SK-N-SH treated with all-trans-retinoic acid at 6 μM for 48 hours (cell line): ENCODE measurements at regions not wholly inside any gene's neighbourhood (a gene's known extent, or its start where the extent isn't known, plus 50 kb on each side); places are given as distances from the start of the nearest gene placed in this dataset.

Source experiments
- ATAC-seq: fragments of 200-7000 bp; cut with Tn5 transposase; 3 replicates; pipeline ENCODE4 v1.9.1; 2020; ENCODE audit warnings: mild to moderate bottlenecking, moderate library complexity
- ARNTL ChIP-seq: fragments of 450-650 bp; formaldehyde crosslinking; IDR thresholded peaks from 2 replicates; pipeline ENCODE4 v1.5.0; 2020; ENCODE audit warnings: low read depth, mild to moderate bottlenecking, moderate library complexity, borderline replicate concordance
- BACH2 ChIP-seq: fragments of 250-450 bp; sonication (Bioruptor Pico); IDR thresholded peaks from 2 replicates; pipeline ENCODE4 v1.9.0; 2021; ENCODE audit warnings: mild to moderate bottlenecking, borderline replicate concordance
- CSDC2 ChIP-seq: fragments of 250-450 bp; sonication (Bioruptor Pico); IDR thresholded peaks from 2 replicates; pipeline ENCODE4 v1.5.0; 2020; ENCODE audit warnings: mild to moderate bottlenecking, moderate library complexity
- ESRRG ChIP-seq: fragments of 250-450 bp; sonication (Bioruptor Pico); IDR thresholded peaks from 2 replicates; pipeline ENCODE4 v1.6.1; 2021; ENCODE audit warnings: mild to moderate bottlenecking
- GLIS3 ChIP-seq: fragments of 250-450 bp; sonication (Bioruptor Pico); IDR thresholded peaks from 2 replicates; pipeline ENCODE4 v1.5.0; 2020; ENCODE audit warnings: mild to moderate bottlenecking, moderate library complexity
- ISL1 ChIP-seq: fragments of 250-450 bp; sonication (Bioruptor Pico); IDR thresholded peaks from 2 replicates; pipeline ENCODE4 v2.1.2; 2022; ENCODE audit warnings: mild to moderate bottlenecking, moderate library complexity
- OSR1 ChIP-seq: fragments of 250-450 bp; sonication (Bioruptor Pico); IDR thresholded peaks from 2 replicates; pipeline ENCODE4 v1.8.0; 2022; ENCODE audit warnings: moderate library complexity, mild to moderate bottlenecking, inconsistent platforms
- POU6F1 ChIP-seq: fragments of 250-450 bp; sonication (Bioruptor Pico); IDR thresholded peaks from 2 replicates; pipeline ENCODE4 v1.8.0; 2021; ENCODE audit warnings: low read depth, mild to moderate bottlenecking, moderate library complexity, borderline replicate concordance
- PPARA ChIP-seq: fragments of 250-450 bp; sonication (Bioruptor Pico); IDR thresholded peaks from 2 replicates; pipeline ENCODE4 v1.5.0; 2020; ENCODE audit warnings: mild to moderate bottlenecking, borderline replicate concordance
- RARB ChIP-seq: fragments of 250-450 bp; sonication (Bioruptor Pico); IDR thresholded peaks from 2 replicates; pipeline ENCODE4 v1.8.0; 2021; ENCODE audit warnings: mild to moderate bottlenecking, moderate library complexity
- SNAI2 ChIP-seq: fragments of 250-450 bp; sonication (Bioruptor Pico); IDR thresholded peaks from 2 replicates; pipeline ENCODE4 v1.5.0; 2020; ENCODE audit warnings: mild to moderate bottlenecking, moderate library complexity
- TCF4 ChIP-seq: fragments of 250-450 bp; sonication (Bioruptor Pico); IDR thresholded peaks from 2 replicates; pipeline ENCODE4 v1.8.0; 2021; ENCODE audit warnings: mild to moderate bottlenecking, moderate library complexity, borderline replicate concordance
- TOX ChIP-seq: fragments of 250-450 bp; sonication (Bioruptor Pico); IDR thresholded peaks from 2 replicates; pipeline ENCODE4 v1.8.0; 2021; ENCODE audit warnings: mild to moderate bottlenecking, moderate library complexity, borderline replicate concordance
- ZC3H10 ChIP-seq: fragments of 250-450 bp; sonication (Bioruptor Pico); IDR thresholded peaks from 2 replicates; pipeline ENCODE4 v1.5.1; 2021; ENCODE audit warnings: mild to moderate bottlenecking, moderate library complexity
- ZFP3 ChIP-seq: fragments of 250-450 bp; sonication (Bioruptor Pico); IDR thresholded peaks from 2 replicates; pipeline ENCODE4 v1.5.0; 2020; ENCODE audit warnings: mild to moderate bottlenecking, moderate library complexity
- ZFP30 ChIP-seq: fragments of 450-650 bp; formaldehyde crosslinking; IDR thresholded peaks from 2 replicates; pipeline ENCODE4 v1.5.0; 2022; ENCODE audit warnings: mild to moderate bottlenecking, moderate library complexity
- ZNF565 ChIP-seq: fragments of 450-650 bp; formaldehyde crosslinking; conservative IDR thresholded peaks from 2 replicates; pipeline ENCODE4 v1.5.0; 2020; ENCODE audit warnings: low read depth, mild to moderate bottlenecking, moderate library complexity
- ZNF70 ChIP-seq: fragments of 450-650 bp; formaldehyde crosslinking; IDR thresholded peaks from 2 replicates; pipeline ENCODE4 v1.5.0; 2020; ENCODE audit warnings: mild to moderate bottlenecking, moderate library complexity
- ZNF8 ChIP-seq: fragments of 450-650 bp; formaldehyde crosslinking; IDR thresholded peaks from 2 replicates; pipeline ENCODE4 v1.5.0; 2020; ENCODE audit warnings: mild to moderate bottlenecking, moderate library complexity
- TF ChIP-seq, protein P1 (sequence below): fragments of 250-450 bp; sonication (Bioruptor Pico); IDR thresholded peaks from 2 replicates; pipeline ENCODE4 v1.5.1; 2021; ENCODE audit warnings: mild to moderate bottlenecking, moderate library complexity
- TF ChIP-seq, protein P2 (sequence below): fragments of 250-450 bp; sonication (Bioruptor Pico); IDR thresholded peaks from 2 replicates; pipeline ENCODE4 v1.5.1; 2020; ENCODE audit warnings: low read depth, mild to moderate bottlenecking, moderate library complexity
- TF ChIP-seq, protein P3 (sequence below): fragments of 250-450 bp; sonication (Bioruptor Pico); IDR thresholded peaks from 2 replicates; pipeline ENCODE4 v1.5.0; 2020; ENCODE audit warnings: mild to moderate bottlenecking, moderate library complexity

GRCh38 chr2:36174920-36175319 is 180.7 kb upstream of the CRIM1 start:
- ATAC-seq, result no peak
- TF ChIP-seq PPARA, result no peak
- TF ChIP-seq SNAI2, result no peak
- no peak for TF ChIP-seq ISL1
- TF ChIP-seq ZNF565, result no peak
- TF ChIP-seq TOX (CRISPR knock-in tag), result no peak
- TF ChIP-seq GLIS3 (CRISPR knock-in tag), result no peak
- TF ChIP-seq ZNF8 (CRISPR knock-in tag), result no peak
- no peak for TF ChIP-seq ESRRG
- no peak for TF ChIP-seq BACH2 (CRISPR knock-in tag)
- no peak for TF ChIP-seq OSR1 (CRISPR knock-in tag)
- TF ChIP-seq, protein P1, sequence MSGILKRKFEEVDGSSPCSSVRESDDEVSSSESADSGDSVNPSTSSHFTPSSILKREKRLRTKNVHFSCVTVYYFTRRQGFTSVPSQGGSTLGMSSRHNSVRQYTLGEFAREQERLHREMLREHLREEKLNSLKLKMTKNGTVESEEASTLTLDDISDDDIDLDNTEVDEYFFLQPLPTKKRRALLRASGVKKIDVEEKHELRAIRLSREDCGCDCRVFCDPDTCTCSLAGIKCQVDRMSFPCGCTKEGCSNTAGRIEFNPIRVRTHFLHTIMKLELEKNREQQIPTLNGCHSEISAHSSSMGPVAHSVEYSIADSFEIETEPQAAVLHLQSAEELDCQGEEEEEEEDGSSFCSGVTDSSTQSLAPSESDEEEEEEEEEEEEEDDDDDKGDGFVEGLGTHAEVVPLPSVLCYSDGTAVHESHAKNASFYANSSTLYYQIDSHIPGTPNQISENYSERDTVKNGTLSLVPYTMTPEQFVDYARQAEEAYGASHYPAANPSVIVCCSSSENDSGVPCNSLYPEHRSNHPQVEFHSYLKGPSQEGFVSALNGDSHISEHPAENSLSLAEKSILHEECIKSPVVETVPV (CRISPR knock-in tag), result no peak
- no peak for TF ChIP-seq ZC3H10 (CRISPR knock-in tag)
- TF ChIP-seq, protein P2, sequence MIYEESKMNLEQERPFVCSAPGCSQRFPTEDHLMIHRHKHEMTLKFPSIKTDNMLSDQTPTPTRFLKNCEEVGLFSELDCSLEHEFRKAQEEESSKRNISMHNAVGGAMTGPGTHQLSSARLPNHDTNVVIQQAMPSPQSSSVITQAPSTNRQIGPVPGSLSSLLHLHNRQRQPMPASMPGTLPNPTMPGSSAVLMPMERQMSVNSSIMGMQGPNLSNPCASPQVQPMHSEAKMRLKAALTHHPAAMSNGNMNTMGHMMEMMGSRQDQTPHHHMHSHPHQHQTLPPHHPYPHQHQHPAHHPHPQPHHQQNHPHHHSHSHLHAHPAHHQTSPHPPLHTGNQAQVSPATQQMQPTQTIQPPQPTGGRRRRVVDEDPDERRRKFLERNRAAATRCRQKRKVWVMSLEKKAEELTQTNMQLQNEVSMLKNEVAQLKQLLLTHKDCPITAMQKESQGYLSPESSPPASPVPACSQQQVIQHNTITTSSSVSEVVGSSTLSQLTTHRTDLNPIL (CRISPR knock-in tag), result no peak
- TF ChIP-seq RARB (CRISPR knock-in tag), result no peak
- no peak for TF ChIP-seq TCF4
- no peak for TF ChIP-seq ZNF70
- TF ChIP-seq POU6F1 (CRISPR knock-in tag), result no peak
- no peak for TF ChIP-seq ARNTL (CRISPR knock-in tag)
- TF ChIP-seq ZFP3 (CRISPR knock-in tag), result no peak
- TF ChIP-seq, all 23 proteins: peak for 0

DNA sequence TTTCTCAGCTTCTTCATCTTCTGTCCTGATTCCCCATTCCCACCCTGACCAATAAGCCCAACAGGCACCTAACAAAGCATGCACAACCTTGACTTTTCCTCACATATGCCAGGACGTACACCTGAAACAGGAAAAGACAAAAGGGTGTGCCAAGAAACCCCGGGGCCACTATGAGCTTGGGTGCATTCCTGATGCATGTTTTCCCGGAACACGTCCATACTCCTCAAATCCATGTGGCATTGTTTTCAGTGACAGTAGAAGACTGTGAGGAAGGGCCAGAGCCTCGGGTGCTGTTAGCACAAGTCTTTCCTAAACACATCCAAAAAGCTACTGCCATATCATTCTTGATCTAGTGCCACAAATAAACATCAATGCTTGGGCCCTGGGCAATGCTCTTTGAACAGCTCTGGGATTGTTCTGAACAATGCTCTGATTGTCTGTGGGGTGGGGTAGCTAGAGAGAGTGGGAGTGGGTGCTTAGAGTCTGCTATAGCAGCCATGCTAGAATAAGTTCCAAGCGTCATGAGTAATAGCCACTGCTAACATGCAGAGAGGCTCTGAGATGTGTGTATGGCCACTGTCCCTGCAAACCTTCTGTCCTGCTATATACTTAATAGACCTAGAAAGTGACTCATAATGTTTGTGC is 181.7 kb upstream of the CRIM1 start:
- TF ChIP-seq ESRRG (no peak), ZNF8 (CRISPR knock-in tag) (no peak)
- ATAC-seq, result no peak

GRCh38 chr2:36172824-36173223 is 182.8 kb upstream of the CRIM1 start:
- ATAC-seq, result no peak

GRCh38 chr2:36170805-36171204 is 184.8 kb upstream of the CRIM1 start:
- no peak for ATAC-seq
- TF ChIP-seq TOX (CRISPR knock-in tag), result no peak
- TF ChIP-seq RARB (CRISPR knock-in tag), result no peak
- no peak for TF ChIP-seq ZNF8 (CRISPR knock-in tag)
- no peak for TF ChIP-seq ZFP30 (CRISPR knock-in tag)
- TF ChIP-seq BACH2 (CRISPR knock-in tag), result no peak
- no peak for TF ChIP-seq CSDC2
- TF ChIP-seq, protein P2 (CRISPR knock-in tag), result no peak
- TF ChIP-seq ZNF70, result no peak
- TF ChIP-seq, protein P1 (CRISPR knock-in tag), result no peak
- TF ChIP-seq SNAI2, result no peak
- no peak for TF ChIP-seq ZC3H10 (CRISPR knock-in tag)
- no peak for TF ChIP-seq OSR1 (CRISPR knock-in tag)
- TF ChIP-seq ARNTL (CRISPR knock-in tag), result no peak
- TF ChIP-seq GLIS3 (CRISPR knock-in tag), result no peak
- no peak for TF ChIP-seq POU6F1 (CRISPR knock-in tag)
- no peak for TF ChIP-seq ZFP3 (CRISPR knock-in tag)
- TF ChIP-seq, protein P3, sequence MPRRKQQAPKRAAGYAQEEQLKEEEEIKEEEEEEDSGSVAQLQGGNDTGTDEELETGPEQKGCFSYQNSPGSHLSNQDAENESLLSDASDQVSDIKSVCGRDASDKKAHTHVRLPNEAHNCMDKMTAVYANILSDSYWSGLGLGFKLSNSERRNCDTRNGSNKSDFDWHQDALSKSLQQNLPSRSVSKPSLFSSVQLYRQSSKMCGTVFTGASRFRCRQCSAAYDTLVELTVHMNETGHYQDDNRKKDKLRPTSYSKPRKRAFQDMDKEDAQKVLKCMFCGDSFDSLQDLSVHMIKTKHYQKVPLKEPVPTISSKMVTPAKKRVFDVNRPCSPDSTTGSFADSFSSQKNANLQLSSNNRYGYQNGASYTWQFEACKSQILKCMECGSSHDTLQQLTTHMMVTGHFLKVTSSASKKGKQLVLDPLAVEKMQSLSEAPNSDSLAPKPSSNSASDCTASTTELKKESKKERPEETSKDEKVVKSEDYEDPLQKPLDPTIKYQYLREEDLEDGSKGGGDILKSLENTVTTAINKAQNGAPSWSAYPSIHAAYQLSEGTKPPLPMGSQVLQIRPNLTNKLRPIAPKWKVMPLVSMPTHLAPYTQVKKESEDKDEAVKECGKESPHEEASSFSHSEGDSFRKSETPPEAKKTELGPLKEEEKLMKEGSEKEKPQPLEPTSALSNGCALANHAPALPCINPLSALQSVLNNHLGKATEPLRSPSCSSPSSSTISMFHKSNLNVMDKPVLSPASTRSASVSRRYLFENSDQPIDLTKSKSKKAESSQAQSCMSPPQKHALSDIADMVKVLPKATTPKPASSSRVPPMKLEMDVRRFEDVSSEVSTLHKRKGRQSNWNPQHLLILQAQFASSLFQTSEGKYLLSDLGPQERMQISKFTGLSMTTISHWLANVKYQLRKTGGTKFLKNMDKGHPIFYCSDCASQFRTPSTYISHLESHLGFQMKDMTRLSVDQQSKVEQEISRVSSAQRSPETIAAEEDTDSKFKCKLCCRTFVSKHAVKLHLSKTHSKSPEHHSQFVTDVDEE (CRISPR knock-in tag), result no peak
- no peak for TF ChIP-seq ZNF565

More at GRCh38 chr2:36172824-36173223, 182.8 kb upstream of the CRIM1 start:
- TF ChIP-seq PPARA, result no peak
- TF ChIP-seq OSR1 (CRISPR knock-in tag), result no peak
